NCI-H2107 (cell line): ENCODE measurements at regions not wholly inside any gene's neighbourhood (a gene's known extent, or its start where the extent isn't known, plus 50 kb on each side); places are given as distances from the start of the nearest gene placed in this dataset.
"Not testable (repeated sequence)": the region's sequence is repeated elsewhere in the genome, so short reads cannot be mapped to it uniquely, and the experiment has no call there.

Source experiments
- DNase-seq: peaks from one replicate; lab custom pipeline; 2025; lab: John Stamatoyannopoulos, UW

GRCh38 chr6:112511441-112511840 is 164.3 kb downstream of the RFPL4B start:
- no peak for DNase-seq

GRCh38 chr6:112513175-112513574 is 166.0 kb downstream of the RFPL4B start:
- no peak for DNase-seq

- DNase-seq, result no peak
Measured at GRCh38 chr6:112522587-112522986, 175.5 kb downstream of the RFPL4B start.

GRCh38 chr6:112524071-112524470 is 176.9 kb downstream of the RFPL4B start:
- no peak for DNase-seq

GRCh38 chr6:112525749-112526148 is 178.6 kb downstream of the RFPL4B start:
- no peak for DNase-seq

GRCh38 chr6:112526594-112526993 is 179.5 kb downstream of the RFPL4B start:
- DNase-seq, result no peak

GRCh38 chr6:112528306-112528705 is 181.2 kb downstream of the RFPL4B start:
- DNase-seq, result not testable (repeated sequence)

- no peak for DNase-seq
Measured at GRCh38 chr6:112535816-112536215, 188.7 kb downstream of the RFPL4B start.

GRCh38 chr6:112539355-112539754 is 192.2 kb downstream of the RFPL4B start:
- DNase-seq, result no peak

GRCh38 chr6:112541847-112542246 is 194.7 kb downstream of the RFPL4B start:
- DNase-seq, result not testable (repeated sequence)

GRCh38 chr6:112547321-112548085 is 200.4 kb downstream of the RFPL4B start:
- not testable (repeated sequence) for DNase-seq

- DNase-seq, result no peak
Measured at GRCh38 chr6:112549749-112550148, 202.6 kb downstream of the RFPL4B start.

GRCh38 chr6:112557435-112557834 is 210.3 kb downstream of the RFPL4B start:
- no peak for DNase-seq

- DNase-seq, result no peak
Measured at GRCh38 chr6:112557961-112558360, 210.8 kb downstream of the RFPL4B start.

GRCh38 chr6:112560651-112561050 is 213.5 kb downstream of the RFPL4B start:
- no peak for DNase-seq

- no peak for DNase-seq
Measured at GRCh38 chr6:112562301-112563231, 215.4 kb downstream of the RFPL4B start.

GRCh38 chr6:112563368-112563767 is 216.2 kb downstream of the RFPL4B start:
- no peak for DNase-seq

GRCh38 chr6:112568066-112568465 is 220.9 kb downstream of the RFPL4B start:
- DNase-seq, result no peak

GRCh38 chr6:112571488-112572270 is 224.5 kb downstream of the RFPL4B start:
- DNase-seq, result no peak

- no peak for DNase-seq
Measured at GRCh38 chr6:112574190-112574589, 227.1 kb downstream of the RFPL4B start.

GRCh38 chr6:112575309-112575834 is 228.2 kb downstream of the RFPL4B start:
- DNase-seq, result no peak

- DNase-seq, result no peak
Measured at GRCh38 chr6:112576423-112576822, 229.3 kb downstream of the RFPL4B start.
